ENCODE measurements at regions not wholly inside any gene's neighbourhood (a gene's known extent, or its start where the extent isn't known, plus 50 kb on each side); places are given as distances from the start of the nearest gene placed in this dataset.

GRCh38 chr12:78641837-78642423 lies 222.6 kb upstream of the SYT1 start:
- no peak for DNase-seq

GRCh38 chr12:78645956-78646355 lies 218.6 kb upstream of the SYT1 start:
- H3F3A ChIP-seq (ENCODE audit: insufficient read depth, low read length) = no peaks in the 10 kb centered on the region
- H3K4me2 ChIP-seq (ENCODE audit: low read depth, low read length) = no peak overlapping the region
- no peaks in the 10 kb centered on the region for H3K79me2 ChIP-seq (ENCODE audit: low read length)
- TF ChIP-seq CTCF (IDR thresholded peaks at IDR 0.05; ENCODE audit: low read length) (no peak), EZH2 (optimal IDR thresholded peaks at IDR 0.05; ENCODE audit: low read depth, low read length) (no peak), EZH2phosphoT487 (IDR thresholded peaks at IDR 0.05; ENCODE audit: low read length) (no peak)
- DNase-seq = no peak
- H3K9me2 ChIP-seq (replicated peaks; ENCODE audit: insufficient read depth, low read length) = no peaks in the 10 kb centered on the region
- no peak overlapping the region for H2AFZ ChIP-seq (ENCODE audit: low read length)
- H3K9me3 ChIP-seq (replicated peaks; ENCODE audit: insufficient read depth, low read length) = no peaks in the 10 kb centered on the region
- H3K36me3 ChIP-seq (replicated peaks; ENCODE audit: insufficient read depth, low read length) = no peaks in the 10 kb centered on the region
- H3K27me3 ChIP-seq (replicated peaks; ENCODE audit: insufficient read depth, low read length) = no peaks in the 10 kb centered on the region
- H4K20me1 ChIP-seq (ENCODE audit: insufficient read depth, low read length) = no peaks in the 10 kb centered on the region
- H3K9ac ChIP-seq (ENCODE audit: low read length) = no peak overlapping the region
- H3K4me1 ChIP-seq (ENCODE audit: low read length) = no peaks in the 10 kb centered on the region
- H3K27ac ChIP-seq (ENCODE audit: low read length) = no peak overlapping the region
- no peak overlapping the region for H3K4me3 ChIP-seq (ENCODE audit: low read length)

More at GRCh38 chr12:78641837-78642423, 222.6 kb upstream of the SYT1 start:
- no peaks in the 10 kb centered on the region for H3K79me2 ChIP-seq (ENCODE audit: low read length)
- H4K20me1 ChIP-seq (ENCODE audit: insufficient read depth, low read length) = no peaks in the 10 kb centered on the region
- TF ChIP-seq CTCF (IDR thresholded peaks at IDR 0.05; ENCODE audit: low read length) (peak; percentile 9; the same call in 1 of the 2 replicates), EZH2 (optimal IDR thresholded peaks at IDR 0.05; ENCODE audit: low read depth, low read length) (no peak), EZH2phosphoT487 (IDR thresholded peaks at IDR 0.05; ENCODE audit: low read length) (no peak)
- H3K27me3 ChIP-seq (replicated peaks; ENCODE audit: insufficient read depth, low read length) = no peaks in the 10 kb centered on the region
- H3K9ac ChIP-seq (ENCODE audit: low read length) = no peak overlapping the region
- H3K4me3 ChIP-seq (ENCODE audit: low read length) = no peak overlapping the region
- H3K27ac ChIP-seq (ENCODE audit: low read length) = no peak overlapping the region
- H3F3A ChIP-seq (ENCODE audit: insufficient read depth, low read length) = no peaks in the 10 kb centered on the region
- H3K36me3 ChIP-seq (replicated peaks; ENCODE audit: insufficient read depth, low read length) = no peaks in the 10 kb centered on the region
- H3K4me2 ChIP-seq (ENCODE audit: low read depth, low read length) = no peak overlapping the region
- H3K9me2 ChIP-seq (replicated peaks; ENCODE audit: insufficient read depth, low read length) = no peaks in the 10 kb centered on the region
- H3K4me1 ChIP-seq (ENCODE audit: low read length) = no peaks in the 10 kb centered on the region
- H3K9me3 ChIP-seq (replicated peaks; ENCODE audit: insufficient read depth, low read length) = no peaks in the 10 kb centered on the region
- H2AFZ ChIP-seq (ENCODE audit: low read length) = no peak overlapping the region

- Histone ChIP-seq H3K9ac (ENCODE audit: low read length) (no peak overlapping the region), H4K20me1 (ENCODE audit: insufficient read depth, low read length) (no peaks in the 10 kb centered on the region), H3K4me1 (ENCODE audit: low read length) (no peaks in the 10 kb centered on the region), H2AFZ (ENCODE audit: low read length) (no peak overlapping the region), H3K36me3 (replicated peaks; ENCODE audit: insufficient read depth, low read length) (no peaks in the 10 kb centered on the region), H3F3A (ENCODE audit: insufficient read depth, low read length) (no peaks in the 10 kb centered on the region), H3K4me2 (ENCODE audit: low read depth, low read length) (no peak overlapping the region), H3K9me3 (replicated peaks; ENCODE audit: insufficient read depth, low read length) (no peaks in the 10 kb centered on the region), H3K9me2 (replicated peaks; ENCODE audit: insufficient read depth, low read length) (no peaks in the 10 kb centered on the region), H3K27me3 (replicated peaks; ENCODE audit: insufficient read depth, low read length) (no peaks in the 10 kb centered on the region), H3K79me2 (ENCODE audit: low read length) (no peaks in the 10 kb centered on the region), H3K27ac (ENCODE audit: low read length) (no peak overlapping the region), H3K4me3 (ENCODE audit: low read length) (no peak overlapping the region)
- TF ChIP-seq EZH2 (optimal IDR thresholded peaks at IDR 0.05; ENCODE audit: low read depth, low read length) = no peak
- TF ChIP-seq CTCF (IDR thresholded peaks at IDR 0.05; ENCODE audit: low read length) = no peak
- TF ChIP-seq EZH2phosphoT487 (IDR thresholded peaks at IDR 0.05; ENCODE audit: low read length) = no peak
- DNase-seq = no peak
These were observed 212.8 kb upstream of the SYT1 start for GRCh38 chr12:78651755-78652154.
